ENCODE measurements at regions not wholly inside any gene's neighbourhood (a gene's known extent, or its start where the extent isn't known, plus 50 kb on each side); places are given as distances from the start of the nearest gene placed in this dataset.
A peak's percentile ranks its signal among the peaks of the same experiment; 100 is the strongest.

- TF ChIP-seq ID3 (CRISPR knock-in tag; IDR thresholded peaks at IDR 0.05), result no peak
- TF ChIP-seq ID3 (tag; IDR thresholded peaks at IDR 0.05), result no peak
- no peak for TF ChIP-seq ZBTB33 (CRISPR knock-in tag; IDR thresholded peaks at IDR 0.05)
- peak; percentile 71 for TF ChIP-seq FOXM1 (IDR thresholded peaks at IDR 0.05; ENCODE audit: low read depth)
- TF ChIP-seq FOXM1 (CRISPR knock-in tag; IDR thresholded peaks at IDR 0.05; ENCODE audit: low read depth), result no peak
- peak; percentile 66 for TF ChIP-seq TAF9B (IDR thresholded peaks at IDR 0.05; ENCODE audit: partially characterized antibody)
- TF ChIP-seq GTF3C2 (IDR thresholded peaks at IDR 0.05; ENCODE audit: borderline replicate concordance, extremely low read depth, insufficient read length), result no peak
- no peak for TF ChIP-seq KDM2B (CRISPR knock-in tag; IDR thresholded peaks at IDR 0.05)
- no peak for TF ChIP-seq POLR3A (IDR thresholded peaks at IDR 0.05; ENCODE audit: borderline replicate concordance, extremely low read depth, insufficient read depth, insufficient read length)
- no peak for TF ChIP-seq RFX1 (IDR thresholded peaks at IDR 0.05)
- TF ChIP-seq RNF219 (CRISPR knock-in tag; IDR thresholded peaks at IDR 0.05), result no peak
- TF ChIP-seq ARID2 (IDR thresholded peaks at IDR 0.05), result no peak
- no peak for TF ChIP-seq NR4A1 (CRISPR knock-in tag; IDR thresholded peaks at IDR 0.05)
- TF ChIP-seq NR4A1 (tag; IDR thresholded peaks at IDR 0.05), result 0 out of 2 replicates have a peak, but pooled peaks have one; percentile 2
These were observed 141.9 kb upstream of the KLF6 start (continued) for GRCh38 chr10:3926675-3927525.

Data from K562 (cell line).